ENCODE measurements at regions not wholly inside any gene's neighbourhood (a gene's known extent, or its start where the extent isn't known, plus 50 kb on each side); places are given as distances from the start of the nearest gene placed in this dataset.

DNA sequence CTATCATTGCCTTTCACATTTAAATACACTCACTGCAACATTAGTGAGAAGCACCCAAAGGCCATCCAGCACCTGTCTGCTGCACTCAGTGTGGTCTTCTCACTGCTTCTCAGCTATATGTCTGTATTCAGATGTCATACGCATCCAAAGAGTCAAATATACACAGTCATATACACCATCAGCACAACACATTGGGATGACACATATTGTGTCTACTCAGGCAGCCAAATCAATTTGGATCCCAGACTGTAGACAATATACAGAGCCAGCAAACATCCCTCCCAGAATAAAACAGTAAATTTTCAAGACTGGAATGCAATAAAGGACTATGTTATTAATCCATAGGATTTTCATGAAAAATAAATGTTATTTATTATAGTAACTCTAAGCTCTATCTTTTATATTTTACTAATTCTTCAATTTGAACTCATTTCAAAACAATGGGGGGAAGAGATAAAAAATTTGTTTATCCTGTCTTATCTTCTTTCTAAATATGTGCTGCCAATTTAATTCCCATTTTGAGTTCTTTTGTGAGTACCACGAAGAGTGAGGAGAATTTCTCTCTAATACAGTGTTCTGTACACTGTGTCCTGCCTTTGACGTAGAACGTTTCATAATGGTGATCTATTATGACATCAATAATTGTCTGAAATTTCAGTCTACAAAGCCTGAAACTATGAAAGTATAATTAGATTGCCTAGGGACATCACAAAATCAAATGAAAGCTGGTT is 602.2 kb upstream of the CXADR start:
- DNase-seq (ENCODE audit: low spot score): no peak
- H3K9me3 ChIP-seq (ENCODE audit: severe bottlenecking): no peaks in the 10 kb centered on the region
- no peaks in the 10 kb centered on the region for H3K4me1 ChIP-seq (ENCODE audit: insufficient read depth, poor library complexity, severe bottlenecking)
- no peak overlapping the region for H3K27ac ChIP-seq (ENCODE audit: poor library complexity, severe bottlenecking)
- no peaks in the 10 kb centered on the region for H3K27me3 ChIP-seq (ENCODE audit: insufficient read depth, poor library complexity, severe bottlenecking)
- ATAC-seq (ENCODE audit: low read depth): no peak
- H3K4me3 ChIP-seq (ENCODE audit: severe bottlenecking): no peak overlapping the region
- TF ChIP-seq, protein P1, sequence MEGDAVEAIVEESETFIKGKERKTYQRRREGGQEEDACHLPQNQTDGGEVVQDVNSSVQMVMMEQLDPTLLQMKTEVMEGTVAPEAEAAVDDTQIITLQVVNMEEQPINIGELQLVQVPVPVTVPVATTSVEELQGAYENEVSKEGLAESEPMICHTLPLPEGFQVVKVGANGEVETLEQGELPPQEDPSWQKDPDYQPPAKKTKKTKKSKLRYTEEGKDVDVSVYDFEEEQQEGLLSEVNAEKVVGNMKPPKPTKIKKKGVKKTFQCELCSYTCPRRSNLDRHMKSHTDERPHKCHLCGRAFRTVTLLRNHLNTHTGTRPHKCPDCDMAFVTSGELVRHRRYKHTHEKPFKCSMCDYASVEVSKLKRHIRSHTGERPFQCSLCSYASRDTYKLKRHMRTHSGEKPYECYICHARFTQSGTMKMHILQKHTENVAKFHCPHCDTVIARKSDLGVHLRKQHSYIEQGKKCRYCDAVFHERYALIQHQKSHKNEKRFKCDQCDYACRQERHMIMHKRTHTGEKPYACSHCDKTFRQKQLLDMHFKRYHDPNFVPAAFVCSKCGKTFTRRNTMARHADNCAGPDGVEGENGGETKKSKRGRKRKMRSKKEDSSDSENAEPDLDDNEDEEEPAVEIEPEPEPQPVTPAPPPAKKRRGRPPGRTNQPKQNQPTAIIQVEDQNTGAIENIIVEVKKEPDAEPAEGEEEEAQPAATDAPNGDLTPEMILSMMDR (IDR thresholded peaks at IDR 0.05; ENCODE audit: poor library complexity, severe bottlenecking): no peak
- H3K36me3 ChIP-seq (ENCODE audit: low read depth): no peaks in the 10 kb centered on the region

DNA sequence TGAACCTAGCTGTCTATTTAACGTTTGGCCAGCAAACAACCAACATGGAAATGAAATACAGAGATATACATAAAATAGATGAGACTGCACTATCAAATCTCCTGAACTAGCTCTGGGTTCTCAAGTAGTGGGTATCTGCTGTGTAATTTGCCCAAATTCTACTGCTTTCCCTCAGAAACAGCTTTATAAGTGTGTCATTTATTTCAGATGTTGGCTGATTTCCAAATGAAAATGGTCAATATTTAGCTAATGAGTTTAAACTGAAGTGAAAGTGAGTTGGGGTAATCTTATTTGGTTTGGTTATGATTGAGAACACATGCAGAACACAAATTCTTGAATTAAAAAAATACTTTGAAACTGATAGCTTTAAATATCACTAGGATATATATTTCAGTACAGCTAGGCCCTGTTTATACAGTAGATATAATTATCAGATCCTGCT is 601.7 kb upstream of the CXADR start:
- H3K4me1 ChIP-seq (ENCODE audit: insufficient read depth, poor library complexity, severe bottlenecking): no peaks in the 10 kb centered on the region
- no peaks in the 10 kb centered on the region for H3K36me3 ChIP-seq (ENCODE audit: low read depth)
- no peaks in the 10 kb centered on the region for H3K27me3 ChIP-seq (ENCODE audit: insufficient read depth, poor library complexity, severe bottlenecking)
- TF ChIP-seq, protein P1 (IDR thresholded peaks at IDR 0.05; ENCODE audit: poor library complexity, severe bottlenecking): no peak
- no peak overlapping the region for H3K27ac ChIP-seq (ENCODE audit: poor library complexity, severe bottlenecking)
- H3K4me3 ChIP-seq (ENCODE audit: severe bottlenecking): no peak overlapping the region
- DNase-seq (ENCODE audit: low spot score) (no peak), ATAC-seq (ENCODE audit: low read depth) (no peak)
- no peaks in the 10 kb centered on the region for H3K9me3 ChIP-seq (ENCODE audit: severe bottlenecking)

DNA sequence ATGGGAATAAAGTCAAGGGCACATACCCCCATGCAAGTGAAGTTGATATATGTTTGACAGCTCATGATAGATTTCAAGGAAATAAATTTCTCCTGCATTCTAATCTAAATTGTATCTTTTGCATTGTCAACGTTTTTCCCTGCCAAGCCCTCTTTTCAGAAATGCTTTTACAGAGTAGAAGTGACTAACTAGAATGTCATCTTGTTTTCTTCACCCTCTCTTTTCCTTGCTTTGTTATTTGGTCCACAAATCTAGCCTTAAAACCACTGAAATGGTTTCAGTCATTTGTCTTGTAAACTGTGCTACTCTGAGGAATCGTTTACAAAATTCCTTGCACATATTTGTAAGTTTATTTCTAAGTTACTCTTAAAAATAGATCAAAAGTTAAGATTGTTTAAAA is 600.8 kb upstream of the CXADR start:
- no peaks in the 10 kb centered on the region for H3K4me1 ChIP-seq (ENCODE audit: insufficient read depth, poor library complexity, severe bottlenecking)
- TF ChIP-seq, protein P1 (IDR thresholded peaks at IDR 0.05; ENCODE audit: poor library complexity, severe bottlenecking): no peak
- no peaks in the 10 kb centered on the region for H3K27me3 ChIP-seq (ENCODE audit: insufficient read depth, poor library complexity, severe bottlenecking)
- DNase-seq (ENCODE audit: low spot score) (no peak), ATAC-seq (ENCODE audit: low read depth) (peak; percentile 66; the same call in 2 of the 3 replicates)
- H3K36me3 ChIP-seq (ENCODE audit: low read depth): no peaks in the 10 kb centered on the region
- H3K4me3 ChIP-seq (ENCODE audit: severe bottlenecking): no peak overlapping the region
- H3K9me3 ChIP-seq (ENCODE audit: severe bottlenecking): no peaks in the 10 kb centered on the region
- no peak overlapping the region for H3K27ac ChIP-seq (ENCODE audit: poor library complexity, severe bottlenecking)

- no peaks in the 10 kb centered on the region for H3K4me1 ChIP-seq (ENCODE audit: insufficient read depth, poor library complexity, severe bottlenecking)
- TF ChIP-seq, protein P1 (IDR thresholded peaks at IDR 0.05; ENCODE audit: poor library complexity, severe bottlenecking): no peak
- no peaks in the 10 kb centered on the region for H3K36me3 ChIP-seq (ENCODE audit: low read depth)
- H3K27ac ChIP-seq (ENCODE audit: poor library complexity, severe bottlenecking): no peak overlapping the region
- no peak overlapping the region for H3K4me3 ChIP-seq (ENCODE audit: severe bottlenecking)
- no peak for ATAC-seq (ENCODE audit: low read depth)
- DNase-seq (ENCODE audit: low spot score): no peak
- H3K27me3 ChIP-seq (ENCODE audit: insufficient read depth, poor library complexity, severe bottlenecking): no peaks in the 10 kb centered on the region
- no peaks in the 10 kb centered on the region for H3K9me3 ChIP-seq (ENCODE audit: severe bottlenecking)
These were observed 599.8 kb upstream of the CXADR start for GRCh38 chr21:16913010-16913409.

DNA sequence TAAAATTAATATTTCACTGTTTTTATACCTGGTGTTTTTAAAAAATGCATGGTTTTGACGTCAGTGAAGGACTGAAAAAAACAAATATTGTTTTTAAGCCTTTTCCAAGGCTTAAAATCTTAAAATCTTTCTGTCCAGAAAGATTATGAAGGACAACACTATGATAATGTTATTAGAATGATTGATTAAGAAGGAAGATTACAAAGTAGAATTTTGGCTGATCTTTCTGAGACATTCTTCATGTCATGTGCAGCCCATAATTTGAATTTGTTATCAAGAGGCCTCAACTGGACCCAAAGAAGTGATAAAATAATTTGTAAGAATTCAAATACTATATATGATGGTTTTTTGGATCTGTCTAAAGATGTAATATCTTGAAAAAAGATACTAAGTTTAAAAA is 584.4 kb upstream of the CXADR start:
- H3K9me3 ChIP-seq (ENCODE audit: severe bottlenecking): no peaks in the 10 kb centered on the region

More for the DNA sequence above, 584.4 kb upstream of the CXADR start:
- H3K27ac ChIP-seq (ENCODE audit: poor library complexity, severe bottlenecking): no peak overlapping the region
- no peaks in the 10 kb centered on the region for H3K27me3 ChIP-seq (ENCODE audit: insufficient read depth, poor library complexity, severe bottlenecking)
- TF ChIP-seq, protein P1 (IDR thresholded peaks at IDR 0.05; ENCODE audit: poor library complexity, severe bottlenecking): no peak
- H3K36me3 ChIP-seq (ENCODE audit: low read depth): no peaks in the 10 kb centered on the region
- H3K4me3 ChIP-seq (ENCODE audit: severe bottlenecking): no peak overlapping the region
- no peak for ATAC-seq (ENCODE audit: low read depth)
- no peaks in the 10 kb centered on the region for H3K4me1 ChIP-seq (ENCODE audit: insufficient read depth, poor library complexity, severe bottlenecking)
- no peak for DNase-seq (ENCODE audit: low spot score)

Data from RWPE2 (cell line).